ENCODE measurements at regions not wholly inside any gene's neighbourhood (a gene's known extent, or its start where the extent isn't known, plus 50 kb on each side); places are given as distances from the start of the nearest gene placed in this dataset.
"Not testable (repeated sequence)": the region's sequence is repeated elsewhere in the genome, so short reads cannot be mapped to it uniquely, and the experiment has no call there.

DNA sequence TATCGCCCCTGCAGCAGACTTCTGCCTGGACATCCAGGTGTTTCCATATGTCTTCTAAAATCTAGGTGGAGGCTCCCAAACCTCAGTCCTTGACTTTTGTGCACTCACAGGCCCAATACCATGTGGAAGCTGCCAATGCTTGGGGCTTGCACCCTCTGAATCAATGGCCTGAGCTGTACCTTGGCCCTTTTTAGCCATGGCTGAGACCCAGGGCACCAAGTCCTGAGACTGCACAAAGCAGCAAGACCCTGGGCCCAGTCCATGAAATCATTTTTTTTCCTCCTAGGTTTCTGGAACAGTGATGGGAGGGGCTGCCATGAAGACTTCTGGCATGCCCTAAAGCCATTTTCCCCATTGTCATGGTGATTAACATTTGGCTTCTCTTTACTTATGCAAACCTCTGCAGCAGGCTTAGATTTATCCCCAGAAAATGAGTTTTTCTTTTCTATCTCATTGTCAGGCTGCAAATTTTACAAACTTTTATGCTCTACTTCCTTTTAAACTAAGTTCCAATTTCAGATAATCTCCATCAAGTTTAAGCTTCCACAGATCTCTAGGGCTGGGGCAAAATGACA, 1445.8 kb upstream of the FLRT2 start:
- DNase-seq (ENCODE audit: low read depth): no peak
- no peak for TF ChIP-seq CTCF (IDR thresholded peaks at IDR 0.05; ENCODE audit: insufficient read depth, low read depth, low read length, missing control alignments)
- no peak overlapping the region for H3K4me3 ChIP-seq (ENCODE audit: low read length)

DNA sequence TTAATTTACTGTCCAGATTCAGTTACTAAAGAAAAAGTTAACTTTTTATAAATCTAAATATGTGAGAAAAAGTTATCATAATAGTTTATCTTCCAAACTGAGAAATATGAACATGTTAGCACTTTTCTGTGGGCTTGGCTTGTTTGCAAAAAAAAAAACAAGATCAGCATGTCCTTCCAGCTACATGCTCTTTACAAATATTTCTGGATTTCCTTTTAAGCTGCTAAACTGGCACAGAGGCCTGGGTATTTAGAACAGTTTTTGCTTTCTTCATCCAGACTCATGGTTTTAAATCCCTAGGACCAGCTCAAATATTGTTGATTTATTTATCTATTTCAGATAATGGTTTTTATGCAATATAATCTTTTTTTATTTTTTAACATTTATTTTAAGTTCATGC, 1444.5 kb upstream of the FLRT2 start:
- DNase-seq (ENCODE audit: low read depth): no peak

GRCh38 chr14:84086714-84087113, 1443.2 kb upstream of the FLRT2 start:
- no peak overlapping the region for H3K4me3 ChIP-seq (ENCODE audit: low read length)
- no peak for DNase-seq (ENCODE audit: low read depth)
- TF ChIP-seq CTCF (IDR thresholded peaks at IDR 0.05; ENCODE audit: insufficient read depth, low read depth, low read length, missing control alignments): no peak

More for the DNA sequence above, 1444.5 kb upstream of the FLRT2 start:
- TF ChIP-seq CTCF (IDR thresholded peaks at IDR 0.05; ENCODE audit: insufficient read depth, low read depth, low read length, missing control alignments): no peak
- no peak overlapping the region for H3K4me3 ChIP-seq (ENCODE audit: low read length)

DNA sequence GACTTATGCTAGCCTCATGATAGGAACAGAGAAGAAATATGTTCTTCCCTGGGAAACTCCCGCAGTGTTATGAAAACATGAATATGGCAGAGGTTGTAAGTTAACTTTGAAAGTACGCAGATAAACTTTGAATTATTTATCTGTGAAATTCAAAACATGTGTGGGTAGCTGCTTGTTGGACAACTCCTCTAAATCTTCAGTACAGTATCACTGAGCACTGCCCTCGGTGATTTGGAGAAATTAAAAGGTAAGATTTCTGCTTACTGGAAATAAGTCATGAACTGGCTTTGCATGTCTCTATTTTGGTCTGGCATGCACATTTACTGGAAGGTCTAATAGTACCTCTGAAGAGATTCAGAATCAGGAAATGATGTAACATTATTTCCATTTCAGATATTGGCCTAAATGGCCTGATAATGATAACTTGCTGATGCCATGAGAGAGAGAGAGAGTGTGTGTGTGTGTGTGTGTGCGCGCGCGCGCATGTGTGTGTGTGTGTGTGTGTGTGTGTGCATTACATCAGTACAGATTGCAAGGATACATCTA, 1441.9 kb upstream of the FLRT2 start:
- TF ChIP-seq CTCF (IDR thresholded peaks at IDR 0.05; ENCODE audit: insufficient read depth, low read depth, low read length, missing control alignments): no peak
- DNase-seq (ENCODE audit: low read depth): no peak
- no peak overlapping the region for H3K4me3 ChIP-seq (ENCODE audit: low read length)

GRCh38 chr14:84090837-84091236, 1439.1 kb upstream of the FLRT2 start:
- DNase-seq (ENCODE audit: low read depth): no peak
- TF ChIP-seq CTCF (IDR thresholded peaks at IDR 0.05; ENCODE audit: insufficient read depth, low read depth, low read length, missing control alignments): no peak
- H3K4me3 ChIP-seq (ENCODE audit: low read length): no peak overlapping the region

- no peak for TF ChIP-seq CTCF (IDR thresholded peaks at IDR 0.05; ENCODE audit: insufficient read depth, low read depth, low read length, missing control alignments)
These were observed 1434.3 kb upstream of the FLRT2 start for GRCh38 chr14:84095681-84096080.

DNA sequence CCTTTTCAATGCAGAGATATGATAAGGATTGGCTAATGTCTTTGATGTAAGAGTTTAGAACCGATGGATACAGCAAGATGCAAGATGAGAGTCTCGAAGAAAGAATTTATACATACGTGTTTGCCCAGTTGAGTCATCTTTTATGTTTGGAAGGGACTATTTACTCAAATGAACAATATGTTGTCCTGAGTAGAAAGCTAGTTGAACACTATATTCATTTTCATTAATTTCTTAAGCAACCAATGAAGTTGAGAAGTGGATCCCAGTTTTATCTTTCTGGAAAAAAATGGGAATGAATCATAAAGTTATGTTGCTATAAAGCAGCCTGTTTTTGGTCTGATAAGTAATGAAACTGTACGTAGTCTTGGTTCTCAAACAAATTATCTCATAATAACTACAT, 1431.7 kb upstream of the FLRT2 start:
- no peak for DNase-seq (ENCODE audit: low read depth)
- no peak overlapping the region for H3K4me3 ChIP-seq (ENCODE audit: low read length)
- TF ChIP-seq CTCF (IDR thresholded peaks at IDR 0.05; ENCODE audit: insufficient read depth, low read depth, low read length, missing control alignments): no peak

More at GRCh38 chr14:84095681-84096080, 1434.3 kb upstream of the FLRT2 start:
- DNase-seq (ENCODE audit: low read depth): no peak
- H3K4me3 ChIP-seq (ENCODE audit: low read length): no peak overlapping the region

GRCh38 chr14:84099560-84099959, 1430.4 kb upstream of the FLRT2 start:
- not testable (repeated sequence) for DNase-seq (ENCODE audit: low read depth); H3K4me3 ChIP-seq (ENCODE audit: low read length)
